Keratinocyte (primary cell): ENCODE measurements at regions not wholly inside any gene's neighbourhood (a gene's known extent, or its start where the extent isn't known, plus 50 kb on each side); places are given as distances from the start of the nearest gene placed in this dataset.

Experiments
- DNase-seq: peaks from one replicate; pipeline ENCODE4 v3.0.0-alpha.2; 2011; ENCODE audit warnings: low read depth, missing footprints, low spot score
- FAIRE-seq: peaks from 2 replicates; lab custom pipeline; 2011; peaks lifted over from hg19 to GRCh38; lab: Jason Lieb, UNC
- H2AFZ ChIP-seq: 2 replicates; pipeline ENCODE4 v1.6.0; 2012; ENCODE audit warnings: low read length, control low read depth, inconsistent platforms; ENCODE audit not compliant: control insufficient read depth
- H3K27ac ChIP-seq: 2 replicates; pipeline ENCODE4 v1.5.1; 2011; ENCODE audit warnings: low read length; ENCODE audit not compliant: control insufficient read depth, insufficient read depth
- H3K27me3 ChIP-seq: 3 replicates; pipeline ENCODE4 v1.6.0; 2011; ENCODE audit warnings: low read length; ENCODE audit not compliant: control insufficient read depth, insufficient read depth; ENCODE audit errors: extremely low read depth
- H3K36me3 ChIP-seq, 2 experiments: 2 replicates in 1 of 2; 3 replicates in 1 of 2; pipeline ENCODE4 v1.5.1; 2011; ENCODE audit warnings: low read length in 2 of 2, mild to moderate bottlenecking in 1 of 2; ENCODE audit not compliant: control insufficient read depth in 2 of 2, insufficient read depth in 2 of 2; ENCODE audit errors: extremely low read depth in 1 of 2
- H3K4me1 ChIP-seq: 3 replicates; pipeline ENCODE4 v1.5.1; 2011; ENCODE audit warnings: low read length; ENCODE audit not compliant: control insufficient read depth, insufficient read depth; ENCODE audit errors: extremely low read depth
- H3K4me2 ChIP-seq: 3 replicates; pipeline ENCODE4 v1.6.0; 2011; ENCODE audit warnings: low read depth, low read length; ENCODE audit not compliant: control insufficient read depth, insufficient read depth; ENCODE audit errors: extremely low read depth
- H3K4me3 ChIP-seq, 3 experiments: fragments of 200-600 bp in 1 of 3; sonication (generic) in 1 of 3; 2 replicates in 2 of 3; 3 replicates in 1 of 3; pipeline ENCODE4 v1.5.1; 2011 to 2016; ENCODE audit warnings: low read length in 3 of 3, mild to moderate bottlenecking in 3 of 3, control low read depth in 2 of 3, inconsistent platforms in 1 of 3, low read depth in 1 of 3, mixed read lengths in 1 of 3, mixed run types in 1 of 3, moderate library complexity in 1 of 3; ENCODE audit not compliant: control insufficient read depth in 2 of 3, insufficient read depth in 2 of 3; ENCODE audit errors: extremely low read depth in 1 of 3
- H3K79me2 ChIP-seq: 2 replicates; pipeline ENCODE4 v1.6.0; 2012; ENCODE audit warnings: low read length; ENCODE audit not compliant: control insufficient read depth, insufficient read depth
- H3K9ac ChIP-seq: 3 replicates; pipeline ENCODE4 v1.6.0; 2011; ENCODE audit warnings: low read length; ENCODE audit not compliant: control insufficient read depth, insufficient read depth; ENCODE audit errors: extremely low read depth
- H3K9me1 ChIP-seq: 3 replicates; pipeline ENCODE4 v1.6.0; 2011; ENCODE audit warnings: low read length; ENCODE audit not compliant: control insufficient read depth, insufficient read depth; ENCODE audit errors: extremely low read depth
- H3K9me3 ChIP-seq: 2 replicates; pipeline ENCODE4 v1.5.1; 2012; ENCODE audit warnings: low read depth, low read length; ENCODE audit not compliant: control insufficient read depth
- H4K20me1 ChIP-seq: 3 replicates; pipeline ENCODE4 v1.6.0; 2011; ENCODE audit warnings: low read length; ENCODE audit not compliant: control insufficient read depth, insufficient read depth; ENCODE audit errors: extremely low read depth
- CTCF ChIP-seq, 3 experiments: IDR thresholded peaks in 1 of 3; conservative IDR thresholded peaks in 1 of 3; optimal IDR thresholded peaks in 1 of 3; 2 replicates in 2 of 3; 3 replicates in 1 of 3; pipeline versions ENCODE3 to v1.5.1; 2011; ENCODE audit warnings: low read length in 3 of 3, mild to moderate bottlenecking in 3 of 3, moderate library complexity in 2 of 3, control low read depth in 1 of 3, inconsistent platforms in 1 of 3; ENCODE audit not compliant: insufficient read depth in 2 of 3; ENCODE audit errors: extremely low read depth in 1 of 3
- EZH2 ChIP-seq: IDR thresholded peaks from one replicate; pipeline ENCODE4 v1.6.1; 2012; ENCODE audit warnings: inconsistent platforms, mild to moderate bottlenecking, low read length, moderate library complexity
- dilution Hi-C: fragments of 300-500 bp; cut with MboI; formaldehyde crosslinking; loops from one replicate; pipeline ENCODE4 v1.7.0; 2020; ENCODE audit warnings: low sequenced_read_pairs; ENCODE audit not compliant: extremely low pct_ligation_motif_present

GRCh38 chr4:149983931-149984330, 94.3 kb upstream of the DCLK2 start:
- Histone ChIP-seq H3K4me2 (no peak overlapping the region), H3K4me1 (no peaks in the 10 kb centered on the region), H3K27ac (no peak overlapping the region), H3K36me3 (no peaks in the 10 kb centered on the region), H4K20me1 (no peaks in the 10 kb centered on the region), H3K9me1 (no peaks in the 10 kb centered on the region), H3K9ac (no peak overlapping the region), H3K9me3 (no peaks in the 10 kb centered on the region), H3K27me3 (no peaks in the 10 kb centered on the region), H3K4me3 (no peak overlapping the region), H3K79me2 (no peaks in the 10 kb centered on the region), H2AFZ (no peak overlapping the region)
- TF ChIP-seq CTCF (optimal IDR thresholded peaks at IDR 0.05 in 1 of 3, IDR thresholded peaks at IDR 0.05 in 1 of 3, conservative IDR thresholded peaks at IDR 0.05 in 1 of 3; ENCODE audit: extremely low read depth in 1 of 3, insufficient read depth in 2 of 3, low read length in 3 of 3) (no peak), EZH2 (no peak)
- FAIRE-seq (no peak), DNase-seq (no peak)
- dilution Hi-C loops, result no loop called here

- Histone ChIP-seq H3K9ac (no peak overlapping the region), H3K27me3 (no peaks in the 10 kb centered on the region), H3K4me1 (no peaks in the 10 kb centered on the region), H3K4me3 (no peak overlapping the region), H3K27ac (no peak overlapping the region), H3K36me3 (no peaks in the 10 kb centered on the region), H2AFZ (no peak overlapping the region), H4K20me1 (no peaks in the 10 kb centered on the region), H3K4me2 (no peak overlapping the region), H3K79me2 (no peaks in the 10 kb centered on the region), H3K9me3 (no peaks in the 10 kb centered on the region), H3K9me1 (no peaks in the 10 kb centered on the region)
- no peak for FAIRE-seq
- TF ChIP-seq CTCF (optimal IDR thresholded peaks at IDR 0.05 in 1 of 3, IDR thresholded peaks at IDR 0.05 in 1 of 3, conservative IDR thresholded peaks at IDR 0.05 in 1 of 3; ENCODE audit: extremely low read depth in 1 of 3, insufficient read depth in 2 of 3, low read length in 3 of 3), result no peak
- no peak for TF ChIP-seq EZH2
- dilution Hi-C loops, result no loop called here
- no peak for DNase-seq
Measured at GRCh38 chr4:149985981-149986380, 92.3 kb upstream of the DCLK2 start.
